ENCODE measurements at regions not wholly inside any gene's neighbourhood (a gene's known extent, or its start where the extent isn't known, plus 50 kb on each side); places are given as distances from the start of the nearest gene placed in this dataset.

GRCh38 chr7:84529480-84530205 is 335.1 kb upstream of the SEMA3A start:
- no peak for TF ChIP-seq CTCF (IDR thresholded peaks at IDR 0.05; ENCODE audit: poor library complexity, severe bottlenecking)
- no peak overlapping the region for H3K4me3 ChIP-seq (ENCODE audit: severe bottlenecking)
- peak overlapping the region; percentile 64 for H3K27ac ChIP-seq (ENCODE audit: poor library complexity, severe bottlenecking)
- ATAC-seq (ENCODE audit: low read depth), result peak; percentile 94
- H3K36me3 ChIP-seq (ENCODE audit: low read depth), result no peaks in the 10 kb centered on the region
- H3K9me3 ChIP-seq (ENCODE audit: severe bottlenecking), result no peaks in the 10 kb centered on the region
- H3K4me1 ChIP-seq (ENCODE audit: insufficient read depth, poor library complexity, severe bottlenecking), result peaks cover 29% of the 10 kb centered on the region
- no peak for DNase-seq (ENCODE audit: low spot score)
- H3K27me3 ChIP-seq (ENCODE audit: insufficient read depth, poor library complexity, severe bottlenecking), result no peaks in the 10 kb centered on the region

- H3K36me3 ChIP-seq (ENCODE audit: low read depth), result no peaks in the 10 kb centered on the region
- H3K27ac ChIP-seq (ENCODE audit: poor library complexity, severe bottlenecking), result peak overlapping the region; percentile 64
- no peak for TF ChIP-seq CTCF (IDR thresholded peaks at IDR 0.05; ENCODE audit: poor library complexity, severe bottlenecking)
- DNase-seq (ENCODE audit: low spot score) (no peak), ATAC-seq (ENCODE audit: low read depth) (no peak)
- H3K9me3 ChIP-seq (ENCODE audit: severe bottlenecking), result no peaks in the 10 kb centered on the region
- H3K4me1 ChIP-seq (ENCODE audit: insufficient read depth, poor library complexity, severe bottlenecking), result peaks cover 32% of the 10 kb centered on the region
- no peak overlapping the region for H3K4me3 ChIP-seq (ENCODE audit: severe bottlenecking)
- H3K27me3 ChIP-seq (ENCODE audit: insufficient read depth, poor library complexity, severe bottlenecking), result no peaks in the 10 kb centered on the region
Measured at GRCh38 chr7:84528756-84529479, 334.3 kb upstream of the SEMA3A start.

DNA sequence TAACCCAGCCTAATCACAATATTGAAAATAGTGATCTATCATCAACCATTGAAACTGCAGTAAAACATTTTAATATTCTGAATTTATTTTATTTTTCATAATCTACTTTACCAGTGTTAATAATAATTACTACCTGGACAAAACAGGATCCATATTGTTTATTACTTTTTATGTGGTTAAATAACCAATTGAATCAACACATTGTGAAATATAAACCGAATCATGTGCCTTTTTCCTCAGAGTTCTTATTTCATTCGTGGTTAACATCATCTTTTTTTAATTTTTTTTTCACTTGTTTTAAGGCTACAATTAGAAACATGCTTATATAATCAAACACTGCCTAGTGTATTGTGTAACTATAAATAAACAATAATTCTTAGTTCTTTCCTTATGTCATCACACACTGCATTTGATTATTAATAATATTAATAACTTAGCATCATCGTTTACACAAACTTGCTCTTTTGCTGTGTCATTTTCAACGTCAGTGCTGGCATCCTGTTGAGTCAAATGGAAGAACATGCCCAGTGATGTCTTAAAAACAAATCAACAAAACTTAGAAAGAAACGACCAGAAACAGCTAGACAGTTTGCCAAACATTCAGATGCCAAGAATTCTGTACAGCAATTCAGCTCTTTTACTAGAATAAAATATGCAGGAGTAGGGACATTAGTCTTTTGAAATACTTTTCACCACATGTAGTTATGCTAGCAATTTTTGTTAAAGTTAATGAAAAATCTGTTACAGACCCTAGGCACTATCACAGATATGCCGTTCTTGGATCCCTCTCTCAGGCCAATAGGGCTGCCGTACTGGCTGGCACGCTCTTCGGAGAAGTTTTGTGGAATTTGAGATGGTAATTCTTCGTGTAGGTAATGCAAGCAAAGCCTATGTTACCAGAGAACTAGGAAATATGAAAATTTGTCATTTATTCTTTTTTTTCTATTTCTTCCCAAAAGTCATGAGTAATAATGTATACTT is 330.4 kb upstream of the SEMA3A start:
- H3K4me3 ChIP-seq (ENCODE audit: severe bottlenecking), result no peak overlapping the region
- H3K27me3 ChIP-seq (ENCODE audit: insufficient read depth, poor library complexity, severe bottlenecking), result no peaks in the 10 kb centered on the region
- H3K27ac ChIP-seq (ENCODE audit: poor library complexity, severe bottlenecking), result peak overlapping the region; percentile 11
- no peaks in the 10 kb centered on the region for H3K36me3 ChIP-seq (ENCODE audit: low read depth)
- H3K9me3 ChIP-seq (ENCODE audit: severe bottlenecking), result no peaks in the 10 kb centered on the region
- DNase-seq (ENCODE audit: low spot score), result no peak
- no peak for TF ChIP-seq CTCF (IDR thresholded peaks at IDR 0.05; ENCODE audit: poor library complexity, severe bottlenecking)
- ATAC-seq (ENCODE audit: low read depth), result no peak
- H3K4me1 ChIP-seq (ENCODE audit: insufficient read depth, poor library complexity, severe bottlenecking), result peaks cover 20% of the 10 kb centered on the region

DNA sequence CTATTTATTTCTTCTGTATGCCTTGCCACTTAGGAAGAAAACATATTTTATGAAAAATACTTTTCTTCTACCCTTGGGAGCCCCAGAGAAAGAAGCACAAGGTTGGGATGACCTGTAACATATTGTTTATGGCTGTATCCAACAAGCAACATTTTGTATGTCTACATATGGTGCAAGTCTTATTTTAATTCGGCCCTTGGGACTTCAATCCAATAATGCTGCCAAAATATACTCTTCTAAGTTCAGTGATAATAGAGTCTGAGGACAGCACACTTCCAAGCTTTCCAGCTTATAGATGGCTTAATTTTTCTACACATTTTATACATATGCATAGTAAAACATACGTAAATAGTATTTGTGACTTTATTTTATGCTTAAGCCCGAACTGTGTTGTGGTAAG is 318.5 kb upstream of the SEMA3A start:
- H3K27ac ChIP-seq (ENCODE audit: poor library complexity, severe bottlenecking), result no peak overlapping the region
- no peak for DNase-seq (ENCODE audit: low spot score)
- no peak overlapping the region for H3K4me3 ChIP-seq (ENCODE audit: severe bottlenecking)
- TF ChIP-seq CTCF (IDR thresholded peaks at IDR 0.05; ENCODE audit: poor library complexity, severe bottlenecking), result no peak
- no peaks in the 10 kb centered on the region for H3K36me3 ChIP-seq (ENCODE audit: low read depth)
- ATAC-seq (ENCODE audit: low read depth), result no peak
- no peaks in the 10 kb centered on the region for H3K27me3 ChIP-seq (ENCODE audit: insufficient read depth, poor library complexity, severe bottlenecking)
- no peaks in the 10 kb centered on the region for H3K4me1 ChIP-seq (ENCODE audit: insufficient read depth, poor library complexity, severe bottlenecking)
- H3K9me3 ChIP-seq (ENCODE audit: severe bottlenecking), result peaks cover 2% of the 10 kb centered on the region

Data from RWPE2 (cell line).